Neural progenitor cell (in vitro differentiated cells): ENCODE measurements at regions not wholly inside any gene's neighbourhood (a gene's known extent, or its start where the extent isn't known, plus 50 kb on each side); places are given as distances from the start of the nearest gene placed in this dataset.

Experiments used
- DNase-seq: peaks from one replicate; pipeline ENCODE4 v3.0.0-alpha.2; 2016; ENCODE audit warnings: low spot score
- H2AFZ ChIP-seq: fragments of 200-600 bp; sonication (generic); replicated peaks from 2 replicates; pipeline ENCODE4 v1.6.1; 2016; ENCODE audit warnings: antibody characterized with exemption
- H3F3A ChIP-seq: fragments of 200-600 bp; sonication (generic); 2 replicates; pipeline ENCODE4 v1.6.1; 2016; ENCODE audit warnings: antibody characterized with exemption, low read depth
- H3K27ac ChIP-seq: fragments of 200-600 bp; sonication (generic); 2 replicates; pipeline ENCODE4 v1.5.1; 2016; ENCODE audit warnings: mild to moderate bottlenecking
- H3K27me3 ChIP-seq: fragments of 200-600 bp; sonication (generic); 2 replicates; pipeline ENCODE4 v1.6.1; 2016; ENCODE audit warnings: mild to moderate bottlenecking, moderate library complexity
- H3K36me3 ChIP-seq: fragments of 200-600 bp; sonication (generic); 2 replicates; pipeline ENCODE4 v1.5.1; 2016
- H3K4me1 ChIP-seq: fragments of 200-600 bp; sonication (generic); 2 replicates; pipeline ENCODE4 v1.6.1; 2016; ENCODE audit warnings: mixed run types
- H3K4me2 ChIP-seq: fragments of 200-600 bp; sonication (generic); 2 replicates; pipeline ENCODE4 v1.6.1; 2016
- H3K4me3 ChIP-seq: fragments of 200-600 bp; sonication (generic); 2 replicates; pipeline ENCODE4 v1.5.1; 2016
- H3K79me2 ChIP-seq: fragments of 200-600 bp; sonication (generic); 2 replicates; pipeline ENCODE4 v1.6.1; 2016; ENCODE audit warnings: low read depth
- H3K9ac ChIP-seq: fragments of 200-600 bp; sonication (generic); 2 replicates; pipeline ENCODE4 v1.6.1; 2016
- H3K9me3 ChIP-seq: fragments of 200-600 bp; sonication (generic); 2 replicates; pipeline ENCODE4 v1.5.1; 2016; ENCODE audit warnings: low read depth
- H4K20me1 ChIP-seq: fragments of 200-600 bp; sonication (generic); 2 replicates; pipeline ENCODE4 v1.6.1; 2016; ENCODE audit warnings: low read depth
- H3K27ac Mint-ChIP-seq: 3 replicates; pipeline ENCODE4 v1.8.0; 2021; ENCODE audit warnings: mixed read lengths
- H3K27me3 Mint-ChIP-seq: 2 replicates; pipeline ENCODE4 v1.8.0; 2022; ENCODE audit warnings: low read depth, mild to moderate bottlenecking, inconsistent platforms, moderate library complexity, mixed read lengths; ENCODE audit not compliant: insufficient read depth
- H3K36me3 Mint-ChIP-seq: 3 replicates; pipeline ENCODE4 v1.8.0; 2021; ENCODE audit warnings: mixed read lengths
- H3K4me1 Mint-ChIP-seq: 3 replicates; pipeline ENCODE4 v1.8.0; 2021; ENCODE audit warnings: mixed read lengths
- H3K4me3 Mint-ChIP-seq: 3 replicates; pipeline ENCODE4 v1.8.0; 2021; ENCODE audit warnings: mild to moderate bottlenecking, moderate library complexity, mixed read lengths
- H3K9me3 Mint-ChIP-seq: 3 replicates; pipeline ENCODE4 v1.8.0; 2020; ENCODE audit warnings: mixed read lengths
- EZH2 ChIP-seq: fragments of 200-600 bp; sonication (generic); IDR thresholded peaks from 2 replicates; pipeline ENCODE4 v1.6.1; 2017; ENCODE audit warnings: antibody characterized with exemption, mild to moderate bottlenecking, moderate library complexity
- EZH2phosphoT487 ChIP-seq: fragments of 200-600 bp; sonication (generic); IDR thresholded peaks from 2 replicates; pipeline ENCODE4 v1.6.1; 2017; ENCODE audit warnings: antibody characterized with exemption
- TF ChIP-seq, protein P1 (sequence below): fragments of 200-600 bp; sonication (generic); IDR thresholded peaks from 2 replicates; pipeline ENCODE4 v1.5.1; 2017; ENCODE audit warnings: antibody characterized with exemption, mild to moderate bottlenecking

DNA sequence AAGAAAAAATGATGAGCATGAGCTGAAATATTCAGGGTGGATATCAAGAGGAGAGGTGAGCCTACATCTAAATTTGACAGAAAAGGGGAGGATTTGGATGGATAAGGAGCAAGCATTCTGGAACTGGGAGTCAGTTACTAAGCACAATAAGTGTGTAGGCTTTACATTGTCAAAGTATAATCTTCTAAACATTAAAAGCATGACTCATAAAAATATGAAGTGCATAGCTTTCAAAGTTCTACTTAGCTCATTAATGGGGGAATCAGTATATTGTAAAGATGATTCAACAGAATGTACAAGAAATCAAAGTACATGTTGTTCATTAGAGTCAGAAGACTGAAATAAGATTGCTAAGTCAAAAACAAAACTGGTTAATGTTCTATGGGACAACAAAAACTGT is 248.0 kb upstream of the GAS1 start:
- Histone ChIP-seq H2AFZ (no peak overlapping the region), H3F3A (no peaks in the 10 kb centered on the region), H3K4me2 (no peak overlapping the region), H3K36me3 (no peaks in the 10 kb centered on the region), H3K27ac (no peak overlapping the region), H3K79me2 (no peaks in the 10 kb centered on the region), H3K4me1 (peaks cover 6% of the 10 kb centered on the region), H3K9ac (no peak overlapping the region), H3K27me3 (no peaks in the 10 kb centered on the region), H3K9me3 (no peaks in the 10 kb centered on the region), H4K20me1 (no peaks in the 10 kb centered on the region), H3K4me3 (no peak overlapping the region)
- Mint-ChIP-seq H3K27ac (no peak overlapping the region), H3K4me1 (peaks cover 16% of the 10 kb centered on the region), H3K4me3 (no peak overlapping the region), H3K27me3 (no peaks in the 10 kb centered on the region), H3K36me3 (no peaks in the 10 kb centered on the region), H3K9me3 (peaks cover 3% of the 10 kb centered on the region)
- TF ChIP-seq, protein P1, sequence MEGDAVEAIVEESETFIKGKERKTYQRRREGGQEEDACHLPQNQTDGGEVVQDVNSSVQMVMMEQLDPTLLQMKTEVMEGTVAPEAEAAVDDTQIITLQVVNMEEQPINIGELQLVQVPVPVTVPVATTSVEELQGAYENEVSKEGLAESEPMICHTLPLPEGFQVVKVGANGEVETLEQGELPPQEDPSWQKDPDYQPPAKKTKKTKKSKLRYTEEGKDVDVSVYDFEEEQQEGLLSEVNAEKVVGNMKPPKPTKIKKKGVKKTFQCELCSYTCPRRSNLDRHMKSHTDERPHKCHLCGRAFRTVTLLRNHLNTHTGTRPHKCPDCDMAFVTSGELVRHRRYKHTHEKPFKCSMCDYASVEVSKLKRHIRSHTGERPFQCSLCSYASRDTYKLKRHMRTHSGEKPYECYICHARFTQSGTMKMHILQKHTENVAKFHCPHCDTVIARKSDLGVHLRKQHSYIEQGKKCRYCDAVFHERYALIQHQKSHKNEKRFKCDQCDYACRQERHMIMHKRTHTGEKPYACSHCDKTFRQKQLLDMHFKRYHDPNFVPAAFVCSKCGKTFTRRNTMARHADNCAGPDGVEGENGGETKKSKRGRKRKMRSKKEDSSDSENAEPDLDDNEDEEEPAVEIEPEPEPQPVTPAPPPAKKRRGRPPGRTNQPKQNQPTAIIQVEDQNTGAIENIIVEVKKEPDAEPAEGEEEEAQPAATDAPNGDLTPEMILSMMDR: no peak
- no peak for TF ChIP-seq EZH2
- TF ChIP-seq EZH2phosphoT487: no peak
- no peak for DNase-seq

DNA sequence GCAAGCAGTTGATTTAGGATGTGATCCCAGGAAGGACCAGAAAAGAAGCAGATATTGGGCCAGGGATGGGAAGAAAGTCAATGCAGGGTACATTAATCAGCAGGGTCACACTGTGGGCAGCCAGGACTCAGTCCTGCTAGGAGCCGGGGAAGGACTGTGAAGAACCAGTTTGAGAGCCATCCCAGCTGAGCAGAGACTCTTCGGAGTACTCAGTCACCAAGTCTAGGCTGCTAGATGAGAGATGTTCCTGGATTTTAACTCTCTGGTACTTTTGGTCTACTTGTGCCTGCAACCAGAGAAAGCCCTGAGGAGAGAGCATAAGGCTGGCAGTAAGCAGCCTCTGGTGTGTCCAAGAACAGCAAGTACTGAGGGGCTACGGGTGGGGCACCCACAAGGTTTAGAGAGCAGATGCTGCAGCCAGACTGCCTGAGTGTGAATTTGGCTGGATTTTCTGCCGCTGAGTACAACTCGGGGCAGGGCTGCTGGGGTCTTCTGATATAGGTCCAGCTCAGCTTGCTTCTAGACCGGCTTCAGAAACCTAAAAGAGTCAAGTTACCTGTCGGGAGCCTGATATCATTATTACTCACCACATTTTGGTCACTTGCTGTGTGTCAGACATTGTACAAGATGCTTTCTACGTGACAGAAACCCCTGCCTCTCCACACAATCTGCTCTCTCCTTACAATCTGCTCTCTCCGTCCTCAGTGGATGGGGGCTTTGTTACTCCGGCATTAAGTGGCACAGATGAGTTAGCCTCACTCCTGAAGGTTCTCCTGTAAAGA is 250.2 kb upstream of the GAS1 start:
- H3K9me3 Mint-ChIP-seq: peaks cover 3% of the 10 kb centered on the region
- Histone ChIP-seq H3K27me3 (no peaks in the 10 kb centered on the region), H3K4me2 (no peak overlapping the region), H3K4me3 (no peak overlapping the region), H3K36me3 (no peaks in the 10 kb centered on the region), H3K4me1 (peaks cover 10% of the 10 kb centered on the region), H2AFZ (no peak overlapping the region), H3F3A (no peaks in the 10 kb centered on the region), H3K79me2 (no peaks in the 10 kb centered on the region), H4K20me1 (no peaks in the 10 kb centered on the region), H3K27ac (no peak overlapping the region), H3K9me3 (no peaks in the 10 kb centered on the region), H3K9ac (no peak overlapping the region)
- DNase-seq: no peak
- TF ChIP-seq EZH2phosphoT487: no peak
- TF ChIP-seq, protein P1: no peak
- TF ChIP-seq EZH2: no peak
- H3K27me3 Mint-ChIP-seq: no peaks in the 10 kb centered on the region
- H3K36me3 Mint-ChIP-seq: no peaks in the 10 kb centered on the region
- H3K4me3 Mint-ChIP-seq: no peak overlapping the region
- peaks cover 25% of the 10 kb centered on the region for H3K4me1 Mint-ChIP-seq
- no peak overlapping the region for H3K27ac Mint-ChIP-seq

DNA sequence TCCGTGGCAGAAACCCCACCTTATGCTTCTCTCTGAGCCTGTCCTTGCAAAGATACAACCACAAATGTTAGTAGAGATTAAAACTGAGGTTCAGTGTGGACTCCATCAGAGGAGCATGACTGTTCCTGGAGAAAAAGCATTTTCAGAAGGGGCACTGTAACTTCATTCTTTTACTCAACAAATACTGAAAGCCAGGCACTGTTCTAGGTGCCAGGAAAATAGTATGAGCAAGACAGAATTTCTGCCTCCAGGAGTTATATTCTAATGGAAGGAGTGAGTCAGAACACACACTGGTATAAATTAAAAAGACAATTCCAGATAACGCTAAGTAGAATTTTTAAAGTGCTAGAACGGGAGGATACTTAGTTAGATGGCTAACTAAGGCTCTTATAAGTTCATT is 251.4 kb upstream of the GAS1 start:
- H3K27ac Mint-ChIP-seq: no peak overlapping the region
- Histone ChIP-seq H3K27me3 (no peaks in the 10 kb centered on the region), H3K4me2 (no peak overlapping the region), H3K27ac (no peak overlapping the region), H3F3A (no peaks in the 10 kb centered on the region), H3K9me3 (no peaks in the 10 kb centered on the region), H3K4me1 (peaks cover 10% of the 10 kb centered on the region), H3K36me3 (no peaks in the 10 kb centered on the region), H3K4me3 (no peak overlapping the region), H2AFZ (no peak overlapping the region), H3K79me2 (no peaks in the 10 kb centered on the region), H4K20me1 (no peaks in the 10 kb centered on the region), H3K9ac (no peak overlapping the region)
- TF ChIP-seq EZH2: no peak
- TF ChIP-seq, protein P1: no peak
- H3K27me3 Mint-ChIP-seq: no peaks in the 10 kb centered on the region
- H3K9me3 Mint-ChIP-seq: peaks cover 3% of the 10 kb centered on the region
- H3K4me3 Mint-ChIP-seq: no peak overlapping the region
- peaks cover 25% of the 10 kb centered on the region for H3K4me1 Mint-ChIP-seq
- no peaks in the 10 kb centered on the region for H3K36me3 Mint-ChIP-seq
- DNase-seq: no peak
